GM12872 (cell line): ENCODE measurements at regions not wholly inside any gene's neighbourhood (a gene's known extent, or its start where the extent isn't known, plus 50 kb on each side); places are given as distances from the start of the nearest gene placed in this dataset.

Experiments used
- CTCF ChIP-seq: IDR thresholded peaks from 3 replicates; pipeline ENCODE4 v1.5.1; 2011; ENCODE audit warnings: low read depth, mild to moderate bottlenecking, low read length, moderate library complexity; ENCODE audit not compliant: insufficient read depth

DNA sequence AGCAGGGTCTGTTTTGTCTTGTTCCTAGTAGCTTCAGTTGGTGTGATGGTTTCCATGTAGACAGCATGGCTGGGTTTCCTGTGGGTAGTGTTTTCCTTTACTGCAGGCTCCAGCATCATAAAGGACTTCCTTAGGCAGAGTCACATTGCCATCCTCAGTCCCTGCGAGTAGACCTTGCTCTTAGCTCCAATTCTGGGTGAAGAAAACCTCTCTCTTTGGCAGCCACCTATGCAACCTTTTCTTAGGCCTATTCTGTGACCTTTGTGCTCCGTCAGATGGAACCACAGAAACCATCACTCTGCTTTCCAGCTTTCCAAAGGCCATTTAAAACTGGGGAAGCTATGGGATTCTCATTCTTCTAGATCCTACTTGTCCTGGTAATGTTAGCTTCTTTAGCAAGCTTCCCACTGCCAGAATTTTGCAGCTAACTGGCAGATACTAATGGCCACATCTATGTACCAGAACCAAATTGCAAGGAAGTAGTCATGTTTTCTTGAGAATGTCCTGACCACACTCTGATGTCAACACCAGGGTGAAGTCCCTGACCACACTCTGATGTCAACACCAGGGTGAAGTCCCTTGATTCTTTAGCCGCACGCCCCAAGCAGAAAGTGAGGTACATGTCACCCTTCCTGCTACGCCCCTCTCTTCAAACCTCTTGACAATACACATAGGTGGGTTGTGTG, 646.6 kb upstream of the HS3ST5 start:
- no peak for TF ChIP-seq CTCF

- TF ChIP-seq CTCF = no peak
Observed at GRCh38 chr6:114987281-114987680, 644.5 kb upstream of the HS3ST5 start.

DNA sequence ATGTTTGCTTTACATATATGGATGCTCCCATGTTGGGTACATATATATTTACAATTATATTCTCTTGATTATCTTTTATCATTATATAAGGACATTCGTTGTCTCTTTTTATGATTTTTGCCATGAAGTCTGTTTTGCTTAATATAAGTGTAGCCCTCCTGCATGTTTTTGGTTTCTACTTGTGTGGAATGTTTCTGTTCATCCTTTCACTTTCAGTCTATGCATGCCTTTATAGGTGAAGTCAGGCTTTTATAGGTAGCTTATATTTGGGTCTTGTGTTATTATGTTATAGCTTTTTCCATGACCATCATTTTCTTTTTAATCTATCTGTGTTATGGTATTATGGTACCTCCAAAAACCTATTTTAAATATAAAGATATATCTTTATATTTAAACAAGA, 612.5 kb upstream of the HS3ST5 start:
- TF ChIP-seq CTCF = no peak

DNA sequence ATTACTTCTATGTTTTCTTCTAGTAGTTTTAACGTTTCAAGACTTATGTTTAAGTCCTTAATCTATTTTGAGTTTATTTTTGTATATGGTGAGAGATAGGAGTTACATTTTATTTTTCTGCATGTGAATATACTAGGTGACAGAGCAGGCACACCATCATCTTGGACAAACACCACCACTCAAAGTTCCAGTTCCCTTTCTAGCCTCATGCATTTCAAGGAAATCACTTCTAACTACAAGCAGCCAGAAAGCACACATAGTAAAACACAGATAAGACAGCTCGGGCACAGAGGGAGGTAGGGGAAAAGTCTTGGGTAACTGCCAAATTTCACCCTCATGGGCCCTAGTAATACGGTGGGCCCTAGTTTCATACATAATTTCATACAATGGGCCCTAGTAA, 609.4 kb upstream of the HS3ST5 start:
- TF ChIP-seq CTCF = no peak

DNA sequence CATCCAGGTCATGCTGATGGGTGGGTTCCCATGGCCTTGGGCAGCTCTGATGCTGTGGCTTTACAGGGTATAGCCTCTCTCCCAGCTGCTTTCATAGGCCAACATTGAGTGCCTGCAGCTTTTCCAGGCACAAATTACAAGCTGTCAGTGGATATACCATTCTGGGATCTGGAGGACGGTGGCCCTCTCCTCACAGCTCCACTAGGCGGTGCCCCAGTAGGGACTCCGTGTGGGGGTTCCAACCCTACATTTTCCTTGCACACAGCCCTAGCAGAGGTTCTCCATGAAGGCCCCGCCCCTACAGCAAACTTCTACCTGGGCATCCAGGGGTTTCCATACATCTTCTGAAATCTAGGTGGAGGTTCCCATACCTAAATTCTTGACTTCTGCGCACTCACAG, 602.6 kb upstream of the HS3ST5 start:
- no peak for TF ChIP-seq CTCF

DNA sequence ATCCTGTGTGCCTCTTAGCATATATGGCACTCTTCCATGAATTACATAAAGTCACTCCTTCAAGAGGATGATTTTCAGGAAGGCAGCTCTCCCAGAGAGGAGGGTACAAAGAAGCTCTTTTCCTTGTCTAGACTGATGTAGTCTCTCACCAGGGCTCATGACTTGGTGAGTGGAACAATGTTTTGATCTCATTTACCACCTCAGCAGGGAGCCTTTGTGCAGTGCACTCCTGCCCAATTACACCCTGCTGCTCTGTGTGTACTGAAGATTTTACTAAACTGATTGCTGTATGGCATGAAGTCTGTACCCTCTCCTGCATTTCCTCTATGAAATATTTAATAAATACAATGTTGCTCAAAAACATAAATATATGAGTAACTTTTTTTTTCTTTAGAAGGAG, 598.3 kb upstream of the HS3ST5 start:
- TF ChIP-seq CTCF = no peak

DNA sequence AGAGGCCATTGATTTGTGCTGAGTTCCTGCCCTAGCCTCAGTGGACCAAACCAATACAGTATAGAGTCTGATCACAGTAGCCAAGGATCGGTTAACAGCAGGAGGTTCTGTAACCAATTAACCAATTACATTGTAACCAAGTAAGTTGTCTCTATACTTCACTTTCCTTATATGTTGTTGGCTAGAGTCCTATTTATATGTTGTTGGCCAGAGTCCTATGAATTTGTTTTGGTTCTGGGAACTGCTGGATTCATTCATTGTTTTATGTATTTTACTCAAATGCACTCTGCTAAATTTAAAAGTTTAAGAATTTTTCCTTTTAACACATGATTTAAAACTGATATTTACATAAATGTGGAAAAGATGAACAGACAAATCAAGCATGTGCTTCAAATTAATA, 597.4 kb upstream of the HS3ST5 start:
- no peak for TF ChIP-seq CTCF
